HG02763 (cell line): ENCODE measurements at regions not wholly inside any gene's neighbourhood (a gene's known extent, or its start where the extent isn't known, plus 50 kb on each side); places are given as distances from the start of the nearest gene placed in this dataset.
"Not testable (repeated sequence)": the region's sequence is repeated elsewhere in the genome, so short reads cannot be mapped to it uniquely, and the experiment has no call there.

ENCODE experiments used
- ATAC-seq: cut with Tn5 transposase; IDR thresholded peaks from one replicate; pipeline ENCODE4 v1.9.1; 2021; ENCODE audit warnings: mild to moderate bottlenecking, moderate library complexity; ENCODE audit not compliant: unreplicated experiment

DNA sequence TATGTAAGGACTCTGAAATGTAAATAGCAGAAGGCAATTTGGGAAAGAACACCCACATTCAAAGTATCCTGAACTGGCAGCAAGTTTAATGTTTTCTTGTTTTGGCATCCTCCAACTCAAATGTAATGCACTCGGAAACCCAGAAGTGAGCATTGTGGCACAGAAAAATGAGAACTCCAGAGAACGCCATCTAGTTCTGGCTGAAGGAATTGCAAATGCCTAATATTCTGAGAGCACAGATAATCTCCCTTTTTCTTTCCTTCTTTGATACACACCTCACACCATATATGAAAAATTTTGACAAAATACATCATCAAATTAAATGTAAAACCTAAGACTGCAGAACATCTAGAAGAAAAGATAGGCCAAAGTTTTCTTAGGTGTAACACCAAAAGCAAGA is 52.1 kb downstream of the PWWP3B start:
- no peak for ATAC-seq

DNA sequence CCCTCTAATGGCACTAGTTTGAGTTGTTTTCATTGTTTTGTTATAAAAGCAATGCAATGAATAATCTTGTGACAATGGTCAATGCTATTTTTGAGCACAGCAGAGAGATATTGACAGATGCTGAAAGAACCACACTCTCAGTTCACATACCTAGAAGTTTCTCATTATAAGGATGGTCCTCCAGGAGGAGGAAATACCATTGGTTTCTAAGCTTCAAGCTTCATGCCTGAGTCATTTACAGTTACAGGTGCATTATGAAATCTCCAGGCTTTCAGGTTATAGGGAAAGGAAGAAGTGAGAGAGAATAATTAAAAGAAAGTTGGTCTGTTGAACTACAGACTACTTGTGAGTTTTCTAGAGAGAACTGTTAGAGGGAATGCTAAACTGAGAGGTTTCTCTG is 75.3 kb downstream of the PWWP3B start:
- no peak for ATAC-seq

DNA sequence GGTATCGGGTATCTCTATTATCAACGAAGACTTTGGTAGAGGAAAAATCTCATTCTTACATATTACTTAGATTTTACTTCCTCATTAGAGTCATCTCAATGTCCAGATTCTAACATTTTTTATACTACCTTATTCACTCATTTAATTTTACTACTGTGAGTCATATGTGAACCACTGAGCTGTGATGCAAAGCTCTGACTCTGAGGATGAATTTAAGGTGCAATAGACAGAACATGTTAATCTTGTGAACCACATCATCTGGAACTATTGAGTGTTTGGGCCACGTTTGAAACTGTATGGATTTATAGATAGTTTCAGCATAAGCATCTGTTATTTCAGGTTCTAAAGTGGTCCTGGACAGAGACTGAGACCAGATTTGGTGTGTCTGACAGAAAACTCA is 78.4 kb downstream of the PWWP3B start:
- no peak for ATAC-seq

GRCh38 chrX:106247162-106247561 is 79.1 kb downstream of the PWWP3B start:
- ATAC-seq = no peak

- ATAC-seq = no peak
Observed at GRCh38 chrX:106249706-106250379, 81.7 kb downstream of the PWWP3B start.

DNA sequence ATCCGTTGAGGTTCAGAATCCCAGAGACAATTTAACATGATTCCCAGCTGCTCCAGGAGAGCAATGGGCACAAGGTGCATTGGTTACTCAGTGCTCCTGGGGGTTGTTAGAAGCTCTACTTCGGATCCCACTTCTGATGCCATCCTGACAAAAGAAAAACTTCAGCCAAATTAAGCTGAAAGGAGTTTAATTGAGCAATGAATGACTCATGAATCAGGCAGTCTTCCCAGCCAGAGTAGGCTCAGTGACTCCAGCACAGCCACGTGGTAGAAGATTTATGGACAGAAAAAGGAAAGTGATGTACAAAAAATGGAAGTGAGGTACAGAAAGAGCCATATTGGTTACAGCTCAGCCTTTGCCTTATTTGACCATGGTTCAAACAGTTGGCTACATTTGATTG is 95.7 kb downstream of the PWWP3B start:
- ATAC-seq = no peak

DNA sequence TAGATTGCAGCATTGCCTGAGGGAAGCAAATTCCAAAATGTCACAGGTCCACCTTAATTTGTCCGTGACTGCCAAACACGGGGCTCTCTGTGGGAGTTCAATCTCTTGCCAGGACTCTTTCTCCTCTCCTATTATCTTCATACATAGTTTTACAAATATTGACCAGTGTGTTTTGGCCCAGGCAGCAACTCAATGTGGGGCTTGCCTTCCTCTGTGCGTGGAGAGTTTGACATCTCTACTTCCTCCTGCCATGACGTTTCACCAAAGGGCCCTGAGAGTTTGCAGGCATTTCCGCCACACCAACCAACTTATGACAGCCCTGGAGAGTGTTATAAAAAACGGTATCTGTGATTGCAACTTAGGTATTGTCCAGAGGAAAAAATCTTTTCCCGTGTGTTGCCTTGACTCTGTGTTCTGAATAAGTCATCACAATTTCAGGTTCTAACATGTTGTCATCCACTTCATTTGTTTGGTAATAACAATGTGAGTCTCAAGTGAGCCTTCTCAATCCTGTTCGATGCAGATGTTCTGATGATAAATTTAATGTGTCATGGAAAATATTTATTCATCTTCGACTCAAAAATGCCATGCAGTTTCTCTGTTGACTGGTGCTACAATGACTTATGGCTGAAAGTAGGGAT is 106.0 kb downstream of the PWWP3B start:
- not testable (repeated sequence) for ATAC-seq

- ATAC-seq = not testable (repeated sequence)
Observed at GRCh38 chrX:106275172-106275571, 107.1 kb downstream of the PWWP3B start.

DNA sequence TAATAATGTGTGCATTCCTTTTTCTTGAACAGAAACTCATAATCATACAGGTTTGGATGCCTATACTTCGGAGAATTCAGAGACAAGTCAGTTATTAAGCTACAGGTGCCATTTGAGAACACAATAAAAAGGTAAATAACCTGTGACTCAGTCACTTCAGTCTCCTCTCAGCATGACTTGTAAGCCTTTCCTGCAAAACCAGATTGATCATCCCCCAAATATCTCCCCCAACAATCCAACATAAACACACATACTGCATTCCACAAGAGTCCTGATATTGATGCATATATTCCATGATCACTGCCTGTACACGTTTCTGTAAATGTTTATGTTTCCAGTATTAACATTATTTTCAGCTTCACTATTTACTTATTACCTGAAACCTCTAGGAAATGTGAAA is 110.8 kb downstream of the PWWP3B start:
- no peak for ATAC-seq

DNA sequence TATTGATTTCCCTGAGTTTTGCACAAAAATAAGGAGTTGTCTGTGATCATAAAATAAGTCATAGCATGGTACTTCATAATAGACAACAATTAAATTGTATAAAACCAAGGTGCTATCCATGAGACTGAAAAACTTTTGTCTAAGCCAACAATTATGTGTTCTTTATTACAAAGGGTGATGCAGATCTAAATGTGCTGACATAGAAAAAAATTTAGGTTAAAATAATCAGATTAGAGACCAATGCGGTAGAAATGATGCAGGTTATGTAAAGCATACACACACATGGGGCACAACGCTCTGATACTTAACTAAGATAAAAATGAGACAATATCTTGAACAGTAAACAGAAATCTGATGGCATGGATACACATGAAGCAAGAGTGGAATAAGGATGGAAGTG is 113.3 kb downstream of the PWWP3B start:
- no peak for ATAC-seq

- ATAC-seq = no peak
Observed at GRCh38 chrX:106283841-106284240, 115.7 kb downstream of the PWWP3B start.

- ATAC-seq = no peak
Observed at GRCh38 chrX:106284431-106285025, 116.4 kb downstream of the PWWP3B start.

- no peak for ATAC-seq
Observed at GRCh38 chrX:106286053-106286650, 118.0 kb downstream of the PWWP3B start.

DNA sequence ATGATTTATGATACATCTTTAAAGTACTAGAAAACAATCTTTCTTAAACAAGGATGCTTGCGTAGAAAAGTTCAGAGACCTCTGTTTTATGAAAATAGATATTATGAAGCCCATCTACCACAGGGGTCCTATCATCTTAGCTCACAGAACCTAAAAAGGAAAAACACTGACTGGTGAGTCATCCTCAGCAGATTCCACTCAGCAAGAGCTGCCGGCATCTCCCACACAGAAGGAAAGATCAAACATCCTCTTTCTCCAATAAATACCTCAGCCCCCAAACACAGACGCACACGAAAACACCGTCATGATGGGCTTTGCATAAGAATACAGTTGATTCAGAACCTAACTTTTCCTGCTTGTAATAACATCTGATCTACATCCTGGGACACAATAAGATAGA is 122.7 kb downstream of the PWWP3B start:
- ATAC-seq = not testable (repeated sequence)

GRCh38 chrX:106291779-106292390 is 123.8 kb downstream of the PWWP3B start:
- ATAC-seq = not testable (repeated sequence)

- ATAC-seq = no peak
Observed at GRCh38 chrX:106300239-106300638, 132.1 kb downstream of the PWWP3B start.

DNA sequence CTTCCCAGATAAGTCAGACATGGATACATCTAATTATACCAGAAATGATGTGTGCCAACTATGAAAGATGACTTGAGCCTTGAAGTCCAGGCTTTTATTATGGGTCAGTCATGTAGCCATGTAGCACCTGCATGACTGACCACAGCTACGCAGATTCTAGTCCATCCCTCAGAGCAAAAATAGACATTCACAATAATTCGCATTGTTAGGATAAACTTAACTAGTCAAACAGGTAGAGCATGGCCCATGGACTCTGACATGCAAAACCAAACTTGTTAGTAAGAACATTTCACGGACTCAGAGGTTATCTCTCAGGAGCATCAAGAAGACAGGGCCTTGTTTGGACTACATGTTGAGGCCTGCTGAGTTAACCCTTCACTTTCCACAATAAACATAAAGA is 132.6 kb downstream of the PWWP3B start:
- no peak for ATAC-seq

GRCh38 chrX:106302304-106302703 is 134.2 kb downstream of the PWWP3B start:
- ATAC-seq = no peak

GRCh38 chrX:106306391-106306947 is 138.4 kb downstream of the PWWP3B start:
- no peak for ATAC-seq

DNA sequence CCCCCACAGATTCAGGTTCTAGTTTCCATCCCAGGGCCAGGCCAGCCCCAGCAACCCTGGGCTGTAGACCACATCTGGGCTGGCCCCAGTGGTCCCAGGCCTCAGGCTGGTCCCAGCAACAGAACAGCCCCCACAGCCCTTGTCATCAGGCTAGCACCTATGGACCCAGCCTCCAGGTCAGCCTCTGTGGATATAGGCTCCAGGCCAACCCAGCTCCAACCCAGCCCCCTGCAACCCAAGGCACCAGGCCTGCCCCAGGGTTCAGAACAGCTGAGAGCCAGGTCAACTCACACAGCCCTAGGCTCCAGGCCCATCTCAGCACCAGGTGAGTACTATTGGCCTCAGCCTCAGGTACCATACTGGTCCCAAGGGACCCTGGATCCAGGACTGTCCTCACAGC is 155.3 kb downstream of the PWWP3B start:
- no peak for ATAC-seq

GRCh38 chrX:106331606-106332005 is 163.5 kb downstream of the PWWP3B start:
- ATAC-seq = no peak
